ENCODE measurements at regions not wholly inside any gene's neighbourhood (a gene's known extent, or its start where the extent isn't known, plus 50 kb on each side); places are given as distances from the start of the nearest gene placed in this dataset.
"Not testable (repeated sequence)": the region's sequence is repeated elsewhere in the genome, so short reads cannot be mapped to it uniquely, and the experiment has no call there.

DNA sequence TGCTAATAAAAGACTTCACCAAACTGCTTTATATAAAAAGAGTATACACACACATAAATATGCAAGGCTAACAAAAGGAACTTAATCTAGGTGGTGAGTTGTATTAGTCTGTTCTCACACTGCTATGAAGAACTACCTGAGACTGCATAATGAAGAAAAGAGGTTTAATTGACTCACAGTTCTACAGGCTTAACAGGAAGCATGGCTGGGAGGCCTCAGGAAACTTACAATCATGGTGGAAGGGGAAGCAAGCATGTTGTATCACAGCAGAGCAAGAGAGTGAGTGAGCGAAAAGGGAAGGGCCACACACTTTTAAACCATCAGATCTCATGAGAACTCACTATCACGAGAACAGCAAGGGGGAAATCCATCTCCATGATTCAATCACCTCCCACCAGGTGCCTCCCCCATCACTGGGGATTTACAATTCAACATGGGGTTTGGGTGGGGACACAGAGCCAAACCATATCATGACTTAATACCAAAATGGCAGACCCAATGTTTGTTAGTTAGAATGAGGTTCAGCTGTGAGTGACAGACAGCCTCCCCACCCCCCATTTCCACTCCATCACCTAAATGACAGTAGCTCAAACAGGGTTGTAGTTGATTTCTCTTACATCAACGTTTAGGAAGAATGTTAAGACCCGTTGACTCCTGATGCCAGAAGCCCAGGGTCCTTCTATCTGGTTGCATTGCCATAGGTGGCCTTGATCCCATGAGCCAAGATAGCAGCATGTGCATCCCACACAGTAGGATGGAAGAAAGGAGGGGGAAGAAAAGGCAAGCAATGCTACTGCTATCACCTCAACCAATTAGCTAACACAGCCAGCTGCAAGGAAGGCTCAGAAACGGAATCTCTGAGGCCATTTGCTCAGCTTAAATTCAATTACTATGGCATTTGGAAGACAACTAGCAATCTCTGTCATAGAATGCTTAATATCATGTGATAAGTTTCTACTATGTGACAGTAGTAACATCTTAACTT is 77.0 kb downstream of the CCDC71L start:
- no peak for DNase-seq (ENCODE audit: low spot score)

DNA sequence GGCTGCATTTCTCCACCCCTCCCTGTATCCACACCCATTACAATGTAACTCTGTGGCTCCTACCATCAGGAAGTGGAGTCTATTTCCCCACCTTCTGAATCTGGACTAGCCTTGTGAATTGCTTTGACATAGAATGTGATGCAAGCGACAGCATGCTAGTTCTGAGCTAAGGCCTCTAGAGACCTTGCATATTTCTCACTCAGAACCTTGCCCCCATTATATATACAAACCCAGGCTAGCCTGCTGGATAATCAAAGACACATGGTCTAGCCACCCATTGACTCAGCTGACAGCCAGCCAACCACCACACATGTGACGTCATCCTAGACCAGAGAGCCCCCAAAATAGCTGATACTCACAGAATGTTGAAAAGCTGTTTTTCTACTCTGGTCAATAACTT is 77.9 kb downstream of the CCDC71L start:
- no peak for DNase-seq (ENCODE audit: low spot score)

GRCh38 chr7:106582365-106582764 is 78.6 kb downstream of the CCDC71L start:
- no peak for DNase-seq (ENCODE audit: low spot score)

GRCh38 chr7:106579086-106579485 is 81.9 kb downstream of the CCDC71L start:
- DNase-seq (ENCODE audit: low spot score), result not testable (repeated sequence)

GRCh38 chr7:106575138-106575823 is 85.7 kb downstream of the CCDC71L start:
- DNase-seq (ENCODE audit: low spot score), result no peak

DNA sequence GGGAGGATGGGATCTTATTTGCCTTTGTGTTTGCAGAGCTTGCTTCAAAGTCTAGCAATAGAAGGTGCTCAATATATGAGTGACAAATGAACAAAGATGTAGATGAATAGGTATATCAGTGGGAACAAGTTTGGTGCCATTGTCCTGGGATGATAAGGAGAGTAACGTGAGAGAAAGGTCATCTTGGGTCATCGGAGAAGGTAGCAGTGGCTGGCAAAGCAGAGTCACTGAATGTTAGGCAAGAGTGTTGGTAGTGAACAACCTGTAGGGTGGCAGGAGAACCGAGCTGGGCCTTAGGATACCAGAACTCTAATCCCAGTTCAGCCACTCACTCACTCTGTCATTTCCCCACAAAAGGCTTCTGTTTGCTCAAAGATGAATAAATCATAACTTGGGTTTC is 87.2 kb downstream of the CCDC71L start:
- no peak for DNase-seq (ENCODE audit: low spot score)

DNA sequence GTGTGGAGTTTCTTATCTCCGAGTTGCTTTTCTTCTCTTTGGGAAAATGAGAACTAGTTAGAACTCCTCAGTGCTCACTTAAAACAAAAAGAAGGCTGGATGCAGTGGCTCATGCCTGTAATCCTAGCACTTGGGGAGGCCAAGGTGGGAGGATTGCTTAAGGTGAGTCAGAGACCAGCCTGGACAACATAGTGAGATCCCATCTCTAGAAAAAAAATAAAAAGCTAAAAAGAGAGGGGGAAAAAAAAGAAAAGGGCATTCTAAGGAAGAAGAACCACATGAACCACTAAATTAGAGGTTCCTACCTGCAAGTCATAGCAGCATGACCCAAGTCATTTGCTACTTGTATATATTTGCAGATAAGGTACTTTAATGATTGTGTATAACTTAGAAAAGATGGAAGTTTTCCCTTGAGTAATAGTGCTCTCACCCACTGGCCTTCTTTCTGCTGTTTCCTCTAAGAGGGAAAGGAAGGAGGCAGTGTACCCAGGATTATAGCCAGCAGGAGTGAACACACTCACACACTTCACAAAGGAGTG is 87.8 kb downstream of the CCDC71L start:
- no peak for DNase-seq (ENCODE audit: low spot score)

DNA sequence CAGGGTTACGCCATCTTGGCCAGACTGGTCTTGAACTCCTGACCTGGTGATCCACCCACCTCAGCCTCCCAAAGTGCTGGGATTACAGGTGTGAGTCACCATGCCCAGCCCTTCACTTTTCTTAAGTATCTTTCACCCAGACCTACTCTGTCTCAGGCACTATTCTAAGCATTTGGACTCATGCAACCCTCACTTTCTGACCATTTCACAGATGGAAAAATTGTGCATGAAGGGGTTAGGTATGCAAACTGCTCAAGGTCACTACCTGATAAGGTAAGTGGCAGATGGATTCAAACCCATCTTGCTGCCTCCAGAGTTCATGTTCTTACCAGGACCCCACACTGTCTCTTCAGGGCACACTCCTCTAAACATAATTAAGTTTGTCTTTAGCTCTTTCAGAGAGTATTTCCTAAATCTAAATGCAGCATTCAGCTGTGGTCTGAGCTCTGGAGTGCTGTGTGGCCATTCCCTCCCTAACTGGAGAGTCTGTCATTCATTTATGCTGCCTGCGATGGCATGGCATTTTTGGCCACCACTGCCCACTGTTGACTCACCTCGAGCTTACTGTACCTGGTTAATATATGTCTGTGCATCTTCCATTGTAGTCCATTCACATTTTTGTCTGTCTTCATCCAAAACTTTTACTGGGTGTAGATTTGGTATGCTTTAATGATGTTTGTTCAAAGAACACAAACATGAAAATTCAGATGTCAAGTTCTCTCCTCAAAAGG is 88.4 kb downstream of the CCDC71L start:
- DNase-seq (ENCODE audit: low spot score), result no peak

DNA sequence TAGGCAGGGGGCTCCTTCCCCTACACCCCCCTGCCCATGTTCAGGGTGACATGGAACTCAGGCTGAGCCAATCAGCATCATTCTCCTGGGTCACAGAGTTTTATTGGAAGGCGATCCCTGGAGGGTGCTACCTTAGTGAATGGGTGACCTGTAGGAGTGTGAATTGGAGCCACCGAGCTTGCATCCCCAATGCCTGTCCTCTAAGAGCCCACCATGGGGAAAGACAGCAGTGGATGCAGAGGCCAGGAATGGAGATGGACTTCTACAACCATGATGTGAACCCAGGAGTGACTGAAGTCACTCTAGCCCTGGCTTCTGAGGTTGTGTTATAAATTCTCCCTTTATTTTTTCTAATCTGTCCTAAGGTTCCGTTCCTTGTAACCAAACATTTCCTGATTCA is 89.4 kb downstream of the CCDC71L start:
- no peak for DNase-seq (ENCODE audit: low spot score)

GRCh38 chr7:106570948-106571418 is 90.0 kb downstream of the CCDC71L start:
- DNase-seq (ENCODE audit: low spot score), result no peak

- DNase-seq (ENCODE audit: low spot score), result no peak
These were observed 90.8 kb downstream of the CCDC71L start for GRCh38 chr7:106570146-106570545.

DNA sequence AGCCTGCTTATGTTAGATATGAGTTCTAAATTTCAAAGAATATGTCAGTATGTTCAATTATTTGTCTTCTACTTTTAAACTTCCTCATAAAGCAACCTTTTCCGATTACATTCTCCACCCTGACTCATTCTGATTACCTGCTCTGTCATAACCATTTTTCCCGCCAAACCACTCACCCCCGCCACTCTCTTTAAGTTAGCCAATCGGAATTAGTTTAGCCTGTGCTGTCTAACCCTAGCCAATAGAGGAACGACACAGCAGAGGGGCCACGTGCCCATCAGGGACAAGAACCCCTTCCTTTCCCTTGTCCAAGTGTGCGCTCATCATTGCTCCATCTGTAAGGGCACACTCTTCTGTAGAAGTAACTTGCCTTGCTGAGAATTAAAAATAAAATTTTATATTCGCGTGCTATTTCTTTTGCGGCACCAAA is 91.4 kb downstream of the CCDC71L start:
- DNase-seq (ENCODE audit: low spot score), result no peak

DNA sequence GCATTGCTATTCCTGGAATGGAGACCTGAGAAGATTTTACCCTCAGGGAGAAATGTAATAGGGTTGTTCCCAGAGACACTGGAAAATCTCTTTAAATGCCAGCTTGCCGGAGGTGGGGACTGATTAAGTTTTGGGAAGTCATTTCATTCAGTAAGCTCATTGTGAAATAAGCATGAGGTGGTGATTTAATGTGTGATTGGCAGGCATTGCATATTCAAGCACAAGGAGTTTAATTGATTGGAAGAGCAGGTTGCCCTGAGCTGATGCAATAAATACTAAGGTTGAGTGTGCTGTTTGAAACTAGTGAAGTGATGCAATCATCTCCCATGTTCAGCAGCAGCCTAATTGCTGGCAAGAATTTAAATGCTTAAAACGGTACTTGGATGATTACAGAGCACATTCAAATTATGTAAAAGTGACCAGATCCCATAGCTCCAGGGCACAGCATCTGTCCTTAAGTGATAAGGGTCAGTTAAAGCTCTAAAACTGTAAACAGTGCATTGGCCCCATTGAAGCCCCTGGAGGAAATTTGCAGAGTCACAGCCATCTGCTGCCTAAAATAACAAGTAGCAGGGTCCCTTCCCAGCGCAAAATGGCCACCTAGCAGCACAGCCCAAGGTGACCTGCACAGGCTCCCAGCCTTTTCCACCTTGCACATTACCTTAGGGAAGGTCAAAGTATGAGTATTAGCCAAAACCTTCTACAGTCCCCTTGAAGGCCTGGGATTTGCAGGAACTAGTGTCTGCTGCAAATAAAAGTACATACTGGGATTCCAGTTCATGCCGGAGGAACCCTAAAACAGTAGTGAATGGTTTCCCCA is 92.1 kb downstream of the CCDC71L start:
- DNase-seq (ENCODE audit: low spot score), result peak; percentile 12

GRCh38 chr7:106568002-106568679 is 92.8 kb downstream of the CCDC71L start:
- no peak for DNase-seq (ENCODE audit: low spot score)

DNA sequence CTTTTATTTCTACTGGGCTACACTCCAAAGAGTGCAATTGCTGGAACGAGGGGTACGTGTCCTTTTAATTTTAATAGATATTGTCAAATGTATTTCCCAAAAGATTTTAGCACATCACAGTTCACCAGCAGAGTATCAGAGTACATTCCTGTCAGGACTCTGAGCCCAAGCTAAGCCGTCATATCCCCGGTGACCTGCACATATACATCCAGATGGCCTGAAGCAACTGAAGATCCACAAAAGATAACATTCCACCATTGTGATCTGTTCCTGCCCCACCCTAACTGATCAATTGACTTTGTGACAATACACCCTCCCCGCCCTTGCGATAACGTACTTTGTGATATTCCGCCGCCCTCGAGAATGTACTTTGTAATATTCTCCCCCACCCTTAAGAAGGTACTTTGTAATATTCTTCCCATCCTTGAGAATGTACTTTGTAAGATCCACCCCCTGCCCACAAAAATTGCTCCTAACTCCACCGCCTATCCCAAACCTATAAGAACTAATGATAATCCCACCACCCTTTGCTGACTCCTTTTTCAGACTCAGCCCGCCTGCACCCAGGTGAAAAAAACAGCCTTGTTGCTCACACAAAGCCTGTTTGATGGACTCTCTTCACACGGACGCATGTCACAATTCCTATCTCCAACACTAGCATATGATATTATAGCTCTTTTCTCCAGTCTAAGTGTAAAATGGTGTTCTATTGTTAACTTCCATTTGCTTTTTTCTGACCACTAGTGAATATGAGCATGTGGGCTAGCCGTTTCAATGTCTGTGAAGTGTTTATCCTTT is 93.6 kb downstream of the CCDC71L start:
- DNase-seq (ENCODE audit: low spot score), result not testable (repeated sequence)

- no peak for DNase-seq (ENCODE audit: low spot score)
These were observed 94.3 kb downstream of the CCDC71L start for GRCh38 chr7:106566672-106567071.

DNA sequence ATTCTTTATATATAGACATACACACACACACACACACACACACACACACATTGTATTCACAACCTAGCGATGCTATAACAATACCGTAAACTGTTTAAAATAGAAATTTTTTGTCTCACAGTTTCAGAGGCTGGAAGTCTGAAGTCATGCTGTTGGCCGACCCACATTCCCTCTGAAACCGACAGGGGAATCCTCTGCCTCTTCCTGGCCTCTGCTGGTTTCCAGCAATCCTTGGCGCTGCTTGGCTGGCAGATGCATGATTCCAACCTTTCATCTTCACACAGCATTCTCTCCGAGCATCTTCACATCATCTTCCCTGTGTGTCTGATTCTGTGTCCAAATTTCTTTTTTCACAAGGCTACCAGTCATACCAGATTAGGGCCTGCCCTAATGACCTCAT is 94.8 kb downstream of the CCDC71L start:
- no peak for DNase-seq (ENCODE audit: low spot score)

GRCh38 chr7:106565428-106565827 is 95.5 kb downstream of the CCDC71L start:
- DNase-seq (ENCODE audit: low spot score), result no peak

DNA sequence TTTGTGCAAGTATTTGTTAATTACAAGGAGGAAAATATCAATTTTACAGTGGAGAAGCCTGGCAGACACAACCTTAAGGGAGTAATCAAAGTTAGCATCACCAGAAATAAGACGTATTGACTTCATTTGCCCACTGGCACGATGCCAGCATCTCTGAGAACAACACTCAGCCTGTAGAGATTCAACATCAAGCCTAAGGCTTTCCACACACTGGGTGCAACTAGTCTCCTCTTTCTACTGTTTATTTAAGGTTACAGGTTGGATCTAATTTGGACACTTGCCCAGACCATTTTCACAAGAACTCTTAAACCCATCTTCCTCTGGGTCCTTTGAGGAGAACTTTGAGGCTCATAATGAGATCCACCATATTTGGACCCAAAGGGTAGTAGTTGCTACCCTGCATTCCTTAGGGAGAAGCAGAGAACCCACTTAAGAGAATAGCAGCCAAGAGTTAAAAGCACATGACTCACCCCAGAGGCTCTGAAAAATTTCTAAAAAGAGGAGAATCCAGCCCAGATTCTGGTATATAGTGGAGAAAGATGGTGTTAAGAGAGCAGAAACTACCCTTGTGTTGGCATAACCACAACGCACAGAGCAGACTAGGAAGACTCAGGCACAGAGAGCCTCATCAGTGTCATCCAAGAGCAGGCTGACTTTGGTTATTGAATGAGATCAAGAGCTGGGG is 97.3 kb downstream of the CCDC71L start:
- DNase-seq (ENCODE audit: low spot score), result no peak
